Ishikawa (cell line): ENCODE measurements at regions not wholly inside any gene's neighbourhood (a gene's known extent, or its start where the extent isn't known, plus 50 kb on each side); places are given as distances from the start of the nearest gene placed in this dataset.

Experiments used
- CEBPB ChIP-seq: IDR thresholded peaks from 2 replicates; pipeline ENCODE4 v1.6.1; 2012
- CREB1 ChIP-seq: IDR thresholded peaks from 2 replicates; pipeline ENCODE4 v1.6.1; 2012; ENCODE audit warnings: low read depth
- EP300 ChIP-seq: IDR thresholded peaks from 2 replicates; pipeline ENCODE4 v1.6.1; 2012; ENCODE audit warnings: borderline replicate concordance
- MAX ChIP-seq: IDR thresholded peaks from 2 replicates; pipeline ENCODE4 v1.6.1; 2012
- RAD21 ChIP-seq: IDR thresholded peaks from 2 replicates; pipeline ENCODE4 v1.6.1; 2012; ENCODE audit warnings: low read depth
- REST ChIP-seq: IDR thresholded peaks from 2 replicates; pipeline ENCODE4 v1.6.1; 2012; ENCODE audit warnings: low read depth, mild to moderate bottlenecking
- TAF1 ChIP-seq: IDR thresholded peaks from 2 replicates; pipeline ENCODE4 v1.6.1; 2012; ENCODE audit warnings: low read depth, mild to moderate bottlenecking
- TF ChIP-seq, protein P1 (sequence below): IDR thresholded peaks from 2 replicates; pipeline ENCODE4 v1.6.1; 2012

DNA sequence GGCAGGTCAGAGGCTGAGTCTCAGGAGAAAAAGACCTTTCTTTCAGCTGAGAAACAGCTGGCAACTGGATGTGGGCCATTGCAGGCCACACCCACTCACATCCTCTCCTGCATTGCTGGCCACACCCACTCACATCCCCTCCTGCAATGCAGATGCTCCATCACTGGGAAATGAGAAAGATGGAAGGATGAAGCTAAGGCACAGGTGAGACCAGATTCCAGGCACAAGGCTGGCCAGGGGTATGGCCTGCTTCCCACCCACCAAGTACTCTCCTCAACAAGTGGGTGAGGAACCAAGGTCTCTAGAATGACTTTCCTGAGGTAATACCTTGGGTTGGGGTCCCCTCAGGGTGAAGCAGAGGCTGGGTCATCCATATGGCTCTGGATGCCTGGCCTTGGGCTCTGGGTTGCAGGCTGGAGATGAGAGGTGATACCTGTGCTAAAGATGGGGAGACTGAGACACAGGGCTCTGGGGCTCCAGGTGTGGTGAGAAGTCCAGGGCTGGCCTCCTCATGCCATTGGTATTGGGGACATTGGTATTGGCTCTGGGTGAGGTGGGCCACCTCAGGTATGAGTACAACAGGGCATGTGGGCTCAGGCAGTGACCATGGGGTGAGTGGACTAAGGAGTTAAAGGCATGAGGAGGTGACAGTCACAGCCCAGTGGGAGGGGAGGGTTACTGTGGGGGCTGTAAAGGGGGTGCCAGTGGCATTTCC lies 1726.8 kb downstream of the TP53TG3F start:
- TF ChIP-seq, protein P1, sequence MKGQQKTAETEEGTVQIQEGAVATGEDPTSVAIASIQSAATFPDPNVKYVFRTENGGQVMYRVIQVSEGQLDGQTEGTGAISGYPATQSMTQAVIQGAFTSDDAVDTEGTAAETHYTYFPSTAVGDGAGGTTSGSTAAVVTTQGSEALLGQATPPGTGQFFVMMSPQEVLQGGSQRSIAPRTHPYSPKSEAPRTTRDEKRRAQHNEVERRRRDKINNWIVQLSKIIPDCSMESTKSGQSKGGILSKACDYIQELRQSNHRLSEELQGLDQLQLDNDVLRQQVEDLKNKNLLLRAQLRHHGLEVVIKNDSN, result no peak
- no peak for TF ChIP-seq REST
- no peak for TF ChIP-seq EP300
- TF ChIP-seq MAX, result no peak
- no peak for TF ChIP-seq TAF1
- no peak for TF ChIP-seq CEBPB
- no peak for TF ChIP-seq CREB1
- TF ChIP-seq RAD21, result no peak
